ENCODE measurements at regions not wholly inside any gene's neighbourhood (a gene's known extent, or its start where the extent isn't known, plus 50 kb on each side); places are given as distances from the start of the nearest gene placed in this dataset.

- no peaks in the 10 kb centered on the region for H3K27me3 ChIP-seq (ENCODE audit: insufficient read depth, low read length)
- H3K36me3 Mint-ChIP-seq, result no peaks in the 10 kb centered on the region
- POLR2A ChIA-PET (ENCODE audit: partially characterized antibody), result no interaction called here
- intact Hi-C loops (cut with micrococcal nuclease), result no loop called here
- CTCF ChIA-PET (ENCODE audit: partially characterized antibody), result no interaction called here
- no peak for DNase-seq
- no peaks in the 10 kb centered on the region for H3K36me3 ChIP-seq (ENCODE audit: insufficient read depth, low read length)
- H3K9me3 Mint-ChIP-seq, result peaks cover 2 to 20% (median 11%) of the 10 kb centered on the region in 8 donors
- H3K4me1 ChIP-seq (ENCODE audit: insufficient read depth, low read length), result no peaks in the 10 kb centered on the region
- no peak overlapping the region for H3K27ac ChIP-seq (ENCODE audit: low read depth, low read length)
- no peak overlapping the region for H3K4me3 ChIP-seq (ENCODE audit: low read length in 2 of 2)
- no peaks in the 10 kb centered on the region for H3K27me3 Mint-ChIP-seq
- no peak overlapping the region for H3K4me3 Mint-ChIP-seq
- no peaks in the 10 kb centered on the region for H3K9me3 ChIP-seq (ENCODE audit: control insufficient read depth in 1 of 2, low read length in 2 of 2)
- H3K27ac Mint-ChIP-seq, result no peak overlapping the region
- no peaks in the 10 kb centered on the region for H3K4me1 Mint-ChIP-seq
Observed at GRCh38 chr18:28466204-28466603, 289.3 kb upstream of the CDH2 start.

- DNase-seq, result no peak
- Mint-ChIP-seq H3K9me3 (peaks cover 2 to 20% (median 9%) of the 10 kb centered on the region in 8 donors), H3K27me3 (no peaks in the 10 kb centered on the region)
Observed at GRCh38 chr18:28459587-28459986, 282.7 kb upstream of the CDH2 start.

GRCh38 chr18:28458751-28459150, 281.8 kb upstream of the CDH2 start:
- no peaks in the 10 kb centered on the region for H3K36me3 Mint-ChIP-seq
- intact Hi-C loops (cut with micrococcal nuclease), result no loop called here

More at GRCh38 chr18:28459587-28459986, 282.7 kb upstream of the CDH2 start:
- Histone ChIP-seq H3K9me3 (ENCODE audit: control insufficient read depth in 1 of 2, low read length in 2 of 2) (no peaks in the 10 kb centered on the region), H3K27ac (ENCODE audit: low read depth, low read length) (no peak overlapping the region), H3K4me3 (ENCODE audit: low read length in 2 of 2) (no peak overlapping the region), H3K4me1 (ENCODE audit: insufficient read depth, low read length) (no peaks in the 10 kb centered on the region), H3K36me3 (ENCODE audit: insufficient read depth, low read length) (no peaks in the 10 kb centered on the region), H3K27me3 (ENCODE audit: insufficient read depth, low read length) (no peaks in the 10 kb centered on the region)
- Mint-ChIP-seq H3K36me3 (no peaks in the 10 kb centered on the region), H3K4me1 (no peaks in the 10 kb centered on the region), H3K27ac (no peak overlapping the region), H3K4me3 (no peak overlapping the region)
- intact Hi-C loops (cut with micrococcal nuclease), result no loop called here
- ChIA-PET CTCF (ENCODE audit: partially characterized antibody) (no interaction called here), POLR2A (ENCODE audit: partially characterized antibody) (no interaction called here)

GRCh38 chr18:28457784-28458183, 280.9 kb upstream of the CDH2 start:
- Mint-ChIP-seq H3K4me3 (no peak overlapping the region), H3K9me3 (peaks cover 2 to 24% (median 9%) of the 10 kb centered on the region in 8 donors), H3K27ac (peak overlapping the region in 1 of 7 donors; percentile 49), H3K36me3 (no peaks in the 10 kb centered on the region), H3K27me3 (no peaks in the 10 kb centered on the region), H3K4me1 (no peaks in the 10 kb centered on the region)
- intact Hi-C loops (cut with micrococcal nuclease), result no loop called here
- DNase-seq, result no peak
- ChIA-PET CTCF (ENCODE audit: partially characterized antibody) (no interaction called here), POLR2A (ENCODE audit: partially characterized antibody) (no interaction called here)
- no peak overlapping the region for H3K27ac ChIP-seq (ENCODE audit: low read depth, low read length)
- no peaks in the 10 kb centered on the region for H3K9me3 ChIP-seq (ENCODE audit: control insufficient read depth in 1 of 2, low read length in 2 of 2)
- H3K36me3 ChIP-seq (ENCODE audit: insufficient read depth, low read length), result no peaks in the 10 kb centered on the region
- no peak overlapping the region for H3K4me3 ChIP-seq (ENCODE audit: low read length in 2 of 2)
- H3K4me1 ChIP-seq (ENCODE audit: insufficient read depth, low read length), result no peaks in the 10 kb centered on the region
- no peaks in the 10 kb centered on the region for H3K27me3 ChIP-seq (ENCODE audit: insufficient read depth, low read length)

More at GRCh38 chr18:28458751-28459150, 281.8 kb upstream of the CDH2 start:
- Histone ChIP-seq H3K36me3 (ENCODE audit: insufficient read depth, low read length) (no peaks in the 10 kb centered on the region), H3K27me3 (ENCODE audit: insufficient read depth, low read length) (no peaks in the 10 kb centered on the region), H3K9me3 (ENCODE audit: control insufficient read depth in 1 of 2, low read length in 2 of 2) (no peaks in the 10 kb centered on the region), H3K4me3 (ENCODE audit: low read length in 2 of 2) (no peak overlapping the region), H3K4me1 (ENCODE audit: insufficient read depth, low read length) (no peaks in the 10 kb centered on the region), H3K27ac (ENCODE audit: low read depth, low read length) (no peak overlapping the region)
- peaks cover 0 to 20% (median 11%) of the 10 kb centered on the region in 8 donors for H3K9me3 Mint-ChIP-seq
- H3K27me3 Mint-ChIP-seq, result no peaks in the 10 kb centered on the region
- H3K27ac Mint-ChIP-seq, result no peak overlapping the region
- ChIA-PET POLR2A (ENCODE audit: partially characterized antibody) (no interaction called here), CTCF (ENCODE audit: partially characterized antibody) (no interaction called here)
- H3K4me3 Mint-ChIP-seq, result no peak overlapping the region
- no peak for DNase-seq
- no peaks in the 10 kb centered on the region for H3K4me1 Mint-ChIP-seq

GRCh38 chr18:28455971-28456370, 279.0 kb upstream of the CDH2 start:
- POLR2A ChIA-PET (ENCODE audit: partially characterized antibody), result no interaction called here
- no peaks in the 10 kb centered on the region for H3K36me3 ChIP-seq (ENCODE audit: insufficient read depth, low read length)
- Mint-ChIP-seq H3K4me1 (no peaks in the 10 kb centered on the region), H3K36me3 (no peaks in the 10 kb centered on the region), H3K4me3 (no peak overlapping the region), H3K27ac (no peak overlapping the region), H3K9me3 (peaks cover 2 to 24% (median 9%) of the 10 kb centered on the region in 8 donors), H3K27me3 (no peaks in the 10 kb centered on the region)
- no peaks in the 10 kb centered on the region for H3K4me1 ChIP-seq (ENCODE audit: insufficient read depth, low read length)
- CTCF ChIA-PET (ENCODE audit: partially characterized antibody), result no interaction called here
- H3K4me3 ChIP-seq (ENCODE audit: low read length in 2 of 2), result no peak overlapping the region
- intact Hi-C loops (cut with micrococcal nuclease), result no loop called here
- no peak overlapping the region for H3K27ac ChIP-seq (ENCODE audit: low read depth, low read length)
- H3K9me3 ChIP-seq (ENCODE audit: control insufficient read depth in 1 of 2, low read length in 2 of 2), result no peaks in the 10 kb centered on the region
- no peak for DNase-seq
- no peaks in the 10 kb centered on the region for H3K27me3 ChIP-seq (ENCODE audit: insufficient read depth, low read length)

- intact Hi-C loops (cut with micrococcal nuclease), result no loop called here
- Histone ChIP-seq H3K4me3 (ENCODE audit: low read length in 2 of 2) (no peak overlapping the region), H3K4me1 (ENCODE audit: insufficient read depth, low read length) (no peaks in the 10 kb centered on the region), H3K36me3 (ENCODE audit: insufficient read depth, low read length) (no peaks in the 10 kb centered on the region), H3K9me3 (ENCODE audit: control insufficient read depth in 1 of 2, low read length in 2 of 2) (no peaks in the 10 kb centered on the region), H3K27ac (ENCODE audit: low read depth, low read length) (no peak overlapping the region), H3K27me3 (ENCODE audit: insufficient read depth, low read length) (no peaks in the 10 kb centered on the region)
- DNase-seq, result no peak
- Mint-ChIP-seq H3K27ac (no peak overlapping the region), H3K9me3 (peaks cover 2 to 52% (median 18%) of the 10 kb centered on the region in 8 donors), H3K36me3 (no peaks in the 10 kb centered on the region), H3K4me1 (no peaks in the 10 kb centered on the region), H3K27me3 (no peaks in the 10 kb centered on the region), H3K4me3 (no peak overlapping the region)
- ChIA-PET POLR2A (ENCODE audit: partially characterized antibody) (no interaction called here), CTCF (ENCODE audit: partially characterized antibody) (no interaction called here)
Observed at GRCh38 chr18:28439870-28440269, 262.9 kb upstream of the CDH2 start.

- H3K27ac ChIP-seq (ENCODE audit: low read depth, low read length), result no peak overlapping the region
- Mint-ChIP-seq H3K27me3 (no peaks in the 10 kb centered on the region), H3K4me3 (no peak overlapping the region), H3K4me1 (no peaks in the 10 kb centered on the region), H3K36me3 (no peaks in the 10 kb centered on the region), H3K27ac (no peak overlapping the region), H3K9me3 (peaks cover 4 to 50% (median 22%) of the 10 kb centered on the region in 8 donors)
- no peaks in the 10 kb centered on the region for H3K36me3 ChIP-seq (ENCODE audit: insufficient read depth, low read length)
- H3K4me1 ChIP-seq (ENCODE audit: insufficient read depth, low read length), result no peaks in the 10 kb centered on the region
- no peak overlapping the region for H3K4me3 ChIP-seq (ENCODE audit: low read length in 2 of 2)
- ChIA-PET CTCF (ENCODE audit: partially characterized antibody) (no interaction called here), POLR2A (ENCODE audit: partially characterized antibody) (no interaction called here)
- no peaks in the 10 kb centered on the region for H3K27me3 ChIP-seq (ENCODE audit: insufficient read depth, low read length)
- no peaks in the 10 kb centered on the region for H3K9me3 ChIP-seq (ENCODE audit: control insufficient read depth in 1 of 2, low read length in 2 of 2)
- DNase-seq, result no peak
- intact Hi-C loops (cut with micrococcal nuclease), result no loop called here
Observed at GRCh38 chr18:28438381-28438780, 261.5 kb upstream of the CDH2 start.

GRCh38 chr18:28432339-28432738, 255.4 kb upstream of the CDH2 start:
- peaks cover 6 to 34% (median 21%) of the 10 kb centered on the region in 8 donors for H3K9me3 Mint-ChIP-seq
- H3K27me3 ChIP-seq (ENCODE audit: insufficient read depth, low read length), result no peaks in the 10 kb centered on the region
- POLR2A ChIA-PET (ENCODE audit: partially characterized antibody), result no interaction called here
- H3K27me3 Mint-ChIP-seq, result no peaks in the 10 kb centered on the region
- H3K9me3 ChIP-seq (ENCODE audit: control insufficient read depth in 1 of 2, low read length in 2 of 2), result no peaks in the 10 kb centered on the region
- H3K36me3 ChIP-seq (ENCODE audit: insufficient read depth, low read length), result no peaks in the 10 kb centered on the region
- no peak overlapping the region for H3K4me3 Mint-ChIP-seq
- no peaks in the 10 kb centered on the region for H3K36me3 Mint-ChIP-seq
- no peak for DNase-seq
- intact Hi-C loops (cut with micrococcal nuclease), result no loop called here
- no peak overlapping the region for H3K27ac ChIP-seq (ENCODE audit: low read depth, low read length)
- H3K27ac Mint-ChIP-seq, result no peak overlapping the region
- no peak overlapping the region for H3K4me3 ChIP-seq (ENCODE audit: low read length in 2 of 2)
- no peaks in the 10 kb centered on the region for H3K4me1 ChIP-seq (ENCODE audit: insufficient read depth, low read length)
- no peaks in the 10 kb centered on the region for H3K4me1 Mint-ChIP-seq
- CTCF ChIA-PET (ENCODE audit: partially characterized antibody), result interaction anchor here (0.6 kb wide), 1 partner anchor 1299 kb away, joined by 3 read pairs; no protein-coding TSS in a partner anchor

All from CD4-positive, alpha-beta memory T cell (primary cell).